ENCODE measurements at regions not wholly inside any gene's neighbourhood (a gene's known extent, or its start where the extent isn't known, plus 50 kb on each side); places are given as distances from the start of the nearest gene placed in this dataset.

- DNase-seq (ENCODE audit: low read depth), result peak; percentile 65
- TF ChIP-seq CTCF (IDR thresholded peaks at IDR 0.05; ENCODE audit: insufficient read depth, low read depth, low read length, missing control alignments), result no peak
- no peak overlapping the region for H3K4me3 ChIP-seq (ENCODE audit: low read length)
These were observed 531.8 kb downstream of the ZEB2 start for GRCh38 chr2:143988082-143988481.

DNA sequence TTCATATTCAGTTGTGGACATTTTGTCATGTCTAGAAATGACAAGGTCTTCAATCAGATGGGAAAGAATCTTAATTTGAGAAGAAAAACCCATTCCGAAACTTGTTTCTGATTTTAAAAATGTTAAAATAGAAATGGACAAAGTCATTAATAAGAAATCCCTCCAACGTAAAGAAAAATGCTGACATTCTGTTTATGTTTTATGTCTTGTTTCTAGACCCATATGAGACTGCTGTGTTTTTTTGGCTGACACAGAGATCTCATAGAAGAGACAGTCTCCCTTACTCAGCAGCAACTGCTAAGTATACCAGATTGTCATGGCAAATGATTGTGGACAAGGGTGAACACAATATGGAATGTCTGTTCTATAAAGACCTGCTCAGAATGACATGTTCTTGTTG, 538.5 kb downstream of the ZEB2 start:
- TF ChIP-seq CTCF (IDR thresholded peaks at IDR 0.05; ENCODE audit: insufficient read depth, low read depth, low read length, missing control alignments), result no peak
- no peak overlapping the region for H3K4me3 ChIP-seq (ENCODE audit: low read length)
- no peak for DNase-seq (ENCODE audit: low read depth)

DNA sequence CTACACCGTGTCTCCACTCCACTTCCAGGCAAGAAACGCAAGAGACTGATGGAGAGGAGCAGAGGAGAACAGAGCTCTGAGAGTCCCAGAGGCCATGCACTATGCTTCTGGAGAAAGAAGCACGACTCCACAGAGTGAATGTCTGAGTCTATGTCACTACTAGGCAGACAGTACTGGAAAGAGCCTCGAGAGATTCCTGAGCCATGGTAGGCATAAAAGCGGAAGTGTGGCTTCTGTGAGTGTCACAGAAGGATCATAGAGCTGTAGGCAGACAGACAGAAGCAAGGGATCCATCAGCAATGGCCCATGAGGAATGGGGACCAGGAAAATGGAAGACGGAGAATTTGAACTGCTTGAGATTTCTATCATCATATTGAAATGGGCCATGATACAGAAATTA, 542.6 kb downstream of the ZEB2 start:
- no peak for TF ChIP-seq CTCF (IDR thresholded peaks at IDR 0.05; ENCODE audit: insufficient read depth, low read depth, low read length, missing control alignments)
- H3K4me3 ChIP-seq (ENCODE audit: low read length), result no peak overlapping the region
- no peak for DNase-seq (ENCODE audit: low read depth)

DNA sequence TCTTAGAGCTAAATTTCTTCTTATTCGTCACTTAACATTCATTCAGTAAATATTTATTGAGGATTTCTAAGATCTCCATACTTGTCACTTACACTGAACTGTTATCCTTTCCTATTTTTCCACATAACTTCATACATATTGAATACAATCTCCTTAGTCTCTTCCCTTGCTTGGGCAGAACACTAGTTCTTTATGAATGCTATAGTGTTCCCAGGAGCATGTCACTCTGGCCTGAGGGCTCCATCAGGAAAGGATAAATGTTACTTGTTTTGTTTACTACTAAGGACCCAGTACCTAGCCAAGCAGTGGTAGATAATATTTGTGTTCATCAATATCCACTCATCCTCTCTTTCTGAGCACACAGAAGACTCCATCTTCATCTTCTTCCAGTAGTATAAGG, 544.7 kb downstream of the ZEB2 start:
- no peak for TF ChIP-seq CTCF (IDR thresholded peaks at IDR 0.05; ENCODE audit: insufficient read depth, low read depth, low read length, missing control alignments)
- no peak overlapping the region for H3K4me3 ChIP-seq (ENCODE audit: low read length)
- no peak for DNase-seq (ENCODE audit: low read depth)

DNA sequence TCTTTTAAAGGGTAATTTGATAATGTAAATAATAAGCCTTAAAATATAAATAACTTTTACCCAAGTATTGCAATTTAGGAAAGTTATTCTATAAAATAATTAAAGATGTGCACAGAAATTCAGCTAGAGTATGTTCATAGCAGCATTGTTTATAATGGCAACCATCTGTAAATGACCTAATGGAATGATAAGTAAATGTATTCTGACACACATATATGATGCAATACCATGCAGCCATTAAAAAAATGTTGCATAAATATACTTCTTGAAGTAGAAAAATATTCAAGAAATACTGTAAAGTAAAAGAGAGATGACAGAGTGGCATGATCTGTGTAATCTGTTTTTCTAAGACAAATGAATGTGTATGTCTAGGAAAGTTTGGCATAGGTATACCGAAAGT, 545.7 kb downstream of the ZEB2 start:
- no peak for TF ChIP-seq CTCF (IDR thresholded peaks at IDR 0.05; ENCODE audit: insufficient read depth, low read depth, low read length, missing control alignments)
- DNase-seq (ENCODE audit: low read depth), result peak; percentile 13
- H3K4me3 ChIP-seq (ENCODE audit: low read length), result no peak overlapping the region

- DNase-seq (ENCODE audit: low read depth), result peak; percentile 27
- H3K4me3 ChIP-seq (ENCODE audit: low read length), result no peak overlapping the region
- no peak for TF ChIP-seq CTCF (IDR thresholded peaks at IDR 0.05; ENCODE audit: insufficient read depth, low read depth, low read length, missing control alignments)
These were observed 551.1 kb downstream of the ZEB2 start for GRCh38 chr2:143968860-143969259.

DNA sequence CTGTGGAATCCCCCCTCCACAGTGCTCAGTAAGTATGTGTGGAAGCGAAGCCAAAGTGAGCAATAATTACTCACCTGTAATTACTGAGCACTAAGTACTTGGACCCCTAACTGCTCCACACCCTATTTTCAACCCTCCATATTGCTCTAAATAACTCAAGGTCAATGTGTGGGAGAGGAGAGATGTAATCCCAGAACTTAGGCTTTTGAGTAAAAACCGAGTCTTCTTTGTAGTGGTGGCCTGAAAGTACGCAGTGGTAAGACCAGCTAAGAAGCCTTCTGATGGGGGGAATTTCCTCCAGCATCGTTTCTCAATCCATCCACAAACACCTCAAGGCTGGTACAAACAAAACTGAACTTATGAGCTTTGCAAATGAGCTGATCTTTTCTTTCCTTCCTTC, 551.6 kb downstream of the ZEB2 start:
- TF ChIP-seq CTCF (IDR thresholded peaks at IDR 0.05; ENCODE audit: insufficient read depth, low read depth, low read length, missing control alignments), result no peak
- DNase-seq (ENCODE audit: low read depth), result no peak
- no peak overlapping the region for H3K4me3 ChIP-seq (ENCODE audit: low read length)

All from epithelial cell of esophagus (primary cell).